Activated naive CD8-positive, alpha-beta T cell treated with anti-CD3 and anti-CD28 coated beads, Interleukin-2, amount 50 U/mL, for 24 hours (primary cell): ENCODE measurements at regions not wholly inside any gene's neighbourhood (a gene's known extent, or its start where the extent isn't known, plus 50 kb on each side); places are given as distances from the start of the nearest gene placed in this dataset.

Experiments
- ATAC-seq: fragments of 150-1000 bp; cut with Tn5 transposase; one replicate; pipeline ENCODE4 v1.10.0; 2021
- DNase-seq: peaks from one replicate; pipeline ENCODE4 v3.0.0; 2021
- H3K27ac Mint-ChIP-seq: one replicate; pipeline ENCODE4 v1.8.0; 2021; ENCODE audit warnings: mild to moderate bottlenecking, mixed read lengths
- H3K27me3 Mint-ChIP-seq: one replicate; pipeline ENCODE4 v1.8.0; 2021; ENCODE audit warnings: mixed read lengths
- H3K36me3 Mint-ChIP-seq: one replicate; pipeline ENCODE4 v1.8.0; 2021; ENCODE audit warnings: low read depth, mixed read lengths
- H3K4me1 Mint-ChIP-seq: one replicate; pipeline ENCODE4 v1.8.0; 2021; ENCODE audit warnings: mixed read lengths
- H3K4me3 Mint-ChIP-seq: one replicate; pipeline ENCODE4 v1.8.0; 2021; ENCODE audit warnings: mild to moderate bottlenecking, moderate library complexity, mixed read lengths
- H3K9me3 Mint-ChIP-seq: one replicate; pipeline ENCODE4 v1.8.0; 2021; ENCODE audit warnings: mixed read lengths

DNA sequence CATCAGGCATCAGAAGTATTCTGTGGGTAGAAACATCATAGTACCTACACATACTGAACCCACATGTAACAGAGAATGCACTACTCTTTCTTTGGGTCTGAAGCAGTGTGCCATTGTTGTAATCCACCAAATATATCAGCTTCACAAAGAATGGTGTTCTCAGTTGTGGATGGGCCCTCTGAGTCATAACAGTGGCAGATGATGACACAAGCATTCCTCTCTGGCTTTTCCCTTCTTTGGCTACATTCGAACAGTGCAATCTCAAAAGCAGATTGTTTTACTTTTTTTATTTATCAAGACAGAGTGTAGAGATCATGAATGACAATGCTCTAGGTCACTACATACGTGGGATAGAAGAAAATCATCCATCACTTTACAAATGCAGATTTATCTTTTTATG is 247.2 kb upstream of the EPHA5 start:
- Mint-ChIP-seq H3K4me1 (no peaks in the 10 kb centered on the region), H3K27ac (no peak overlapping the region), H3K27me3 (no peaks in the 10 kb centered on the region), H3K4me3 (no peak overlapping the region), H3K36me3 (no peaks in the 10 kb centered on the region), H3K9me3 (no peaks in the 10 kb centered on the region)
- no peak for ATAC-seq
- DNase-seq: no peak

- no peaks in the 10 kb centered on the region for H3K4me1 Mint-ChIP-seq
- no peaks in the 10 kb centered on the region for H3K9me3 Mint-ChIP-seq
- no peak overlapping the region for H3K4me3 Mint-ChIP-seq
- ATAC-seq (no peak), DNase-seq (no peak)
- H3K36me3 Mint-ChIP-seq: no peaks in the 10 kb centered on the region
- H3K27ac Mint-ChIP-seq: no peak overlapping the region
- no peaks in the 10 kb centered on the region for H3K27me3 Mint-ChIP-seq
These were observed 241.4 kb upstream of the EPHA5 start for GRCh38 chr4:65911720-65912119.

DNA sequence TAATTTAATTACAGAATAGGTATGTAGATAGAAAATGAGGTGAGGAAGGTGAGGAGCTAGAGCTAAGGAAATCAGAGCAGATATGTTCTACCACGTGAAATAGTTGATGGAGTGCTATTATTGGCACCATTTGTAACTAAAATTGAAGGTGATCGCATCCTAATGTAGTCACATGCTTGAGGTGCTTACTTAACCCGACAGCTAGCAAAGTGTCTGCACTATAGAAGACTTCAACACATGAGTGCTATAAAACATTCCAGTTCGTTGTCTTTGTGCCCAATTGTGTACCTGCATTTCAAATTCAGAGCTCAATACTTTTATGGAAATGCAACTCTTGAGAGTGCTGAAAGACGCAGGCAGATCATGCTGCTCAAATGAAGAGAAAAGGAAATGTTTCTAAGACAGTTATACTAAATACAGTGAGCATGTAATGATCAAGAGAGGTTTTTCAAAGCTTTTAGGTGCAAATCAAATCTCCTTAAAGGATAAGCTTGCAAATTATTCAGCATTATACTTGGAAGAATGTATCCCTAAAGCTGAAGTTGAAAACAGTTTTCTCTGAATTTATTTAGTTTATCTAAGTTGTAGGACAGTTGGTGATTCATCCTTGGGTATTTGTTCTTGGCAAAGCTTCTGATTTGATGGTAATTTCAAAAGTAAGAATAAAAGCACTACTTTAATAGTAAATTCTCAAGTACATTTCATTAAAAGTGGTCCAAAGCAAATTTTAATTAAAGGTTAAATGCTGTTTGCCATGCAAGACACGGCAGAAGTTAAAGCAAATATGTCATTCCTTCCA is 223.9 kb upstream of the EPHA5 start:
- Mint-ChIP-seq H3K9me3 (peaks cover 18% of the 10 kb centered on the region), H3K4me3 (no peak overlapping the region), H3K27me3 (no peaks in the 10 kb centered on the region), H3K27ac (no peak overlapping the region), H3K36me3 (no peaks in the 10 kb centered on the region), H3K4me1 (no peaks in the 10 kb centered on the region)
- ATAC-seq (no peak), DNase-seq (no peak)

- ATAC-seq (no peak), DNase-seq (no peak)
- peaks cover 14% of the 10 kb centered on the region for H3K9me3 Mint-ChIP-seq
- no peak overlapping the region for H3K27ac Mint-ChIP-seq
- H3K36me3 Mint-ChIP-seq: no peaks in the 10 kb centered on the region
- no peaks in the 10 kb centered on the region for H3K4me1 Mint-ChIP-seq
- H3K4me3 Mint-ChIP-seq: no peak overlapping the region
- no peaks in the 10 kb centered on the region for H3K27me3 Mint-ChIP-seq
These were observed 223.0 kb upstream of the EPHA5 start for GRCh38 chr4:65893271-65893670.

- H3K4me1 Mint-ChIP-seq: no peaks in the 10 kb centered on the region
These were observed 210.3 kb upstream of the EPHA5 start for GRCh38 chr4:65880594-65880993.

GRCh38 chr4:65868096-65868824 is 198.0 kb upstream of the EPHA5 start:
- no peak overlapping the region for H3K27ac Mint-ChIP-seq
- ATAC-seq (no peak), DNase-seq (no peak)
- H3K9me3 Mint-ChIP-seq: peaks cover 4% of the 10 kb centered on the region
- H3K4me1 Mint-ChIP-seq: no peaks in the 10 kb centered on the region
- H3K36me3 Mint-ChIP-seq: no peaks in the 10 kb centered on the region
- H3K27me3 Mint-ChIP-seq: no peaks in the 10 kb centered on the region
- no peak overlapping the region for H3K4me3 Mint-ChIP-seq

More at GRCh38 chr4:65880594-65880993, 210.3 kb upstream of the EPHA5 start:
- ATAC-seq (no peak), DNase-seq (no peak)
- Mint-ChIP-seq H3K36me3 (no peaks in the 10 kb centered on the region), H3K27me3 (no peaks in the 10 kb centered on the region), H3K9me3 (no peaks in the 10 kb centered on the region), H3K27ac (no peak overlapping the region), H3K4me3 (no peak overlapping the region)

GRCh38 chr4:65865489-65865888 is 195.2 kb upstream of the EPHA5 start:
- DNase-seq (no peak), ATAC-seq (no peak)
- H3K4me1 Mint-ChIP-seq: no peaks in the 10 kb centered on the region
- H3K36me3 Mint-ChIP-seq: no peaks in the 10 kb centered on the region
- no peak overlapping the region for H3K27ac Mint-ChIP-seq
- H3K4me3 Mint-ChIP-seq: no peak overlapping the region
- H3K9me3 Mint-ChIP-seq: peaks cover 4% of the 10 kb centered on the region
- no peaks in the 10 kb centered on the region for H3K27me3 Mint-ChIP-seq

GRCh38 chr4:65861993-65862392 is 191.7 kb upstream of the EPHA5 start:
- Mint-ChIP-seq H3K27me3 (no peaks in the 10 kb centered on the region), H3K4me3 (no peak overlapping the region), H3K27ac (no peak overlapping the region), H3K4me1 (no peaks in the 10 kb centered on the region), H3K36me3 (no peaks in the 10 kb centered on the region), H3K9me3 (peaks cover 4% of the 10 kb centered on the region)
- ATAC-seq: no peak
- DNase-seq: no peak

GRCh38 chr4:65845199-65845773 is 175.0 kb upstream of the EPHA5 start:
- Mint-ChIP-seq H3K4me1 (no peaks in the 10 kb centered on the region), H3K27ac (no peak overlapping the region), H3K36me3 (no peaks in the 10 kb centered on the region), H3K9me3 (peaks cover 6% of the 10 kb centered on the region), H3K4me3 (no peak overlapping the region), H3K27me3 (no peaks in the 10 kb centered on the region)
- no peak for ATAC-seq
- no peak for DNase-seq

DNA sequence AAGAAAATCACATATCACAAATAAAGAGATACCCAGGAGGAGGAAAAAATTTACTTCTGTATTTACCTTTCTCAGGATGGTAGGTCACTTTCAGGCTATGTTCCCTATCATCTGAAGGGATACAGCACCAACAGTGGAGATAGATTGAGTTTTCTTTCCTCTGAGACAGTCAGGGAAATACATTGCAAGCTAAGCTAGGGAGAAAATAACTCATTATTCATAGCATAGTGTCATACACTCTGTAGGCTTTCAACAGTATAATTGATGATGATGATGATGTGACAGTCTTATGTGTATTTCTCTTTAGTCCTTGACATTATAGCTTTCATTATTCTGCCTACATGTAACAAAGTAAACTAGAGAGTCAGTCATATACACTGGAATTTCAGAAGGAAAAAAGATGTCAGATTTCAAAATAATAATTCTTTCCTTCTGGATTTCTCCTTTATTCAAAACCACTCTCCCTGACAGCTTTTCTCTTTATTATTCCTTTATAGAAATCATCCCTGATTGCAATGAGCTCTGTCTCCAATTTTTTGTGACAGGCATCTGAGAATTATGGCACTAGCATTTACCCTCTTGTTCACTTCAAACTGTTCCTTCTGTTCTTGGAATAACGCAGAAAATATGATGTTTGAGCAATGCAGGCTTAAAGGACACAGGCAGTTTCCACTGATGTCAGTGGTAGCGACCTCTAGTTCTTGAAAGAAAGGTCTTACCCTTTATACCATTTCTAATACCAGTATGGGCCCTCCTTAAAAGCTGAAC is 169.1 kb upstream of the EPHA5 start:
- H3K9me3 Mint-ChIP-seq: peaks cover 7% of the 10 kb centered on the region
- no peak for ATAC-seq
- no peaks in the 10 kb centered on the region for H3K36me3 Mint-ChIP-seq
- no peak overlapping the region for H3K4me3 Mint-ChIP-seq
- H3K27me3 Mint-ChIP-seq: no peaks in the 10 kb centered on the region
- no peak overlapping the region for H3K27ac Mint-ChIP-seq
- no peak for DNase-seq
- H3K4me1 Mint-ChIP-seq: no peaks in the 10 kb centered on the region

DNA sequence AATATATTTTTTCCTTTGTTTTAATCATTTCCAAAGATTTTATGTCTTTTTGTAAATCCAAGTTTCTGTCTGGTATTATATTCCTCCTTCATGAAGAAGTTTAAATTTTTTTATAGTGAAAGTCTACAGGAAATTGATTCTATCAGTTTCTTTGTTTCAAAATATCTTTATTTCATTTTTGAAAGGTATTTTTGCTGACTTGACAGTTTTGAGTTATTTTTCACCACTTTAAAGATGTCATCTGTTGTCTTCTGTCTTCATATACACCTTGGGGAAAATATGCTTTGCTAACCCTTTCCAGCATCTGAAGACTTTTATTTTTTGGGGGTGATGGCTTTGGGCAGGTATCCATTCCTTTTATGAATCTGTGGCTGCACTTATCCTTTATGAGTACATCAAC is 164.4 kb upstream of the EPHA5 start:
- ATAC-seq (no peak), DNase-seq (no peak)
- H3K4me1 Mint-ChIP-seq: no peaks in the 10 kb centered on the region
- peaks cover 6% of the 10 kb centered on the region for H3K9me3 Mint-ChIP-seq
- H3K4me3 Mint-ChIP-seq: no peak overlapping the region
- H3K27me3 Mint-ChIP-seq: no peaks in the 10 kb centered on the region
- H3K27ac Mint-ChIP-seq: no peak overlapping the region
- H3K36me3 Mint-ChIP-seq: no peaks in the 10 kb centered on the region

DNA sequence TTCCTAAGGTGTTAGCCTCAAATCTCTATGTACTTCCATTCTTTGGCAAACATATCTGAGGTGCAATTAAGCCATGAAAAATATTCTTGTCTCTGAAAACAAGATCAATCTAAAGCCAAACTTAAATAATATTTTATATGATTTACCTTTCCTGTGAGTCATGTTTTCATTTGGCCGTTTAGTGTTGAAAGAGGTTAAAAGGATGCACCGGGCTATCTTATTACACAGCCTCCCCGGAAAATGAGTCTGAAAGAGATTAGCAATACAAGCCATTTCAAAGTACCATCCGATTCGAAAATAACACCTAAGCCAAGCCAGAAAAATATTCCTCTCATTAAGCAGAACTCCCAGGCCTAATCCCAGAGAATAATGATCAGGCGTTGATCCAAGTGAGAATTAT is 161.5 kb upstream of the EPHA5 start:
- Mint-ChIP-seq H3K9me3 (peaks cover 6% of the 10 kb centered on the region), H3K27ac (no peak overlapping the region), H3K4me3 (no peak overlapping the region), H3K36me3 (no peaks in the 10 kb centered on the region), H3K4me1 (no peaks in the 10 kb centered on the region), H3K27me3 (no peaks in the 10 kb centered on the region)
- ATAC-seq (no peak), DNase-seq (no peak)

DNA sequence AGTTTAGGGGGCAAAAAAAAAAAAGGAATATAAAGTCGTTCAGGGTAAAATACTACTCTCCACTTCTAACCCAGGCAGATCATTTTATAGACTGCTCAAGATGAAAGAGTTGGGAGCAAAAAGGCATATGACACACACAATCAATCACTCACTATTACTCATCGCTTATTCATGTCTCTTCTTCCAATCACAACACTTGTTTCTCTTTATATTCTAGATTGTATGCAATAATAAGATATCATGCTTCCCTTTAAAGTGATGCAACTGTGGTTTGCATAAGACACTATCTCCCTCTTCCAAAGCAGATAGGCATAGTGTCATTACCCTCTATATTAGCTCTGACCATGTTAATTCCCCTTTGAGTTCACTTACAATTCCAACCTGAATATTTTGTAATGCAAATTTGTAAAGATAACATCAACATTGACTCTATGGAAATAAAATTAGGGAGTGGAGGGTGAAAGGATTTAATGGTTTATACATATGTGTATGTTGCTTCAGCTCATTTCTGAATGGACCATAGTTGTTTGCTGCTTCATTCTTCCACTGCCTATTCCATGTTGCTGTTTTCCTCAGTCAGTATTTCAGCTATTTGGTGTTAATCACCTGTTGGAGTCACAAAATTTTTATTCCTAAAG is 154.9 kb upstream of the EPHA5 start:
- DNase-seq (no peak), ATAC-seq (no peak)
- Mint-ChIP-seq H3K27me3 (no peaks in the 10 kb centered on the region), H3K4me3 (no peak overlapping the region), H3K27ac (no peak overlapping the region), H3K36me3 (no peaks in the 10 kb centered on the region), H3K9me3 (peaks cover 5% of the 10 kb centered on the region), H3K4me1 (no peaks in the 10 kb centered on the region)

DNA sequence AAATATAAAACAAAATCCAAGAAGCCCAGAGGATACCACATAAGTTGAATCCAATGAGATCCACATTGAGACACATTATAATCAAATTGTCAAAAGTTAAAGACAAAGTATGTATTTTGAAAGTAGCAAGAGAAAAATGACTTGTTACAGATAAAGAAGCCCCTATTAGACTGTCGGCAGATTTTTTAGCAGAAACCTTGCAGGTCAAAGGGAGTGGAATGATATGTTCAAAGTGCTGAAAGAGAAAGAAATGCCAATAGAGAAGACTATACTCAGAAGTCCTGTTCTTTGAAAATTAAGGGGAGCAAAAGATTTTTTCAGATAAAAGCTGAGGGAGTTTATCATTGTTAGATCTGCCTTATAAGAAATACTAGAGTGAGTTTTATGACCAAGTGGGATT is 148.9 kb upstream of the EPHA5 start:
- H3K9me3 Mint-ChIP-seq: peaks cover 19% of the 10 kb centered on the region
- ATAC-seq (no peak), DNase-seq (no peak)
- no peaks in the 10 kb centered on the region for H3K36me3 Mint-ChIP-seq
- no peaks in the 10 kb centered on the region for H3K27me3 Mint-ChIP-seq
- H3K27ac Mint-ChIP-seq: no peak overlapping the region
- no peak overlapping the region for H3K4me3 Mint-ChIP-seq
- H3K4me1 Mint-ChIP-seq: no peaks in the 10 kb centered on the region
